SK-N-SH (cell line): ENCODE measurements at regions not wholly inside any gene's neighbourhood (a gene's known extent, or its start where the extent isn't known, plus 50 kb on each side); places are given as distances from the start of the nearest gene placed in this dataset.

ENCODE experiments used
- POLR2AphosphoS5 ChIP-seq: IDR thresholded peaks from 2 replicates; pipeline ENCODE4 v1.6.1; 2012; ENCODE audit warnings: low read depth, low read length
- TF ChIP-seq, protein P1 (sequence below): fragments of 200-600 bp; sonication (generic); IDR thresholded peaks from 2 replicates; pipeline ENCODE4 v1.6.1; 2017; ENCODE audit warnings: antibody characterized with exemption, mild to moderate bottlenecking, moderate library complexity

DNA sequence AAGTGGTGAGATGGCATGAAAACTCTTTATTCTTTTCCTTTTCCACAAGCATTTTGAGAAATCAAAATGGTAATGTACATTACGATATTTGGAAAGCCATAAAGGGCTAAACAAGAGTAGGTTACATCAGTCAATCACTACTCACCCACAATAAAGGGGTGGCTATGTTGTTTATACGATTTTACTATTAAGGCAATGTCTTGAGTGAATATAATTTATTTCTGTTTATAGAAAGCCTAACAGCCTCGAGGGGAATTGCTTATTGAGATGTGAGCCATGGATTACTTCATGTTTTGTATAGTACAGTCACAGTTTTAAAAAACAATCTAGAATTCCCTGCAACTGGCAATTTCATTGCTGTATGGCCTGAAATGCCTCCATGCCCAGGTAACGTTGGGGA, 237.5 kb upstream of the RBBP8 start:
- TF ChIP-seq, protein P1, sequence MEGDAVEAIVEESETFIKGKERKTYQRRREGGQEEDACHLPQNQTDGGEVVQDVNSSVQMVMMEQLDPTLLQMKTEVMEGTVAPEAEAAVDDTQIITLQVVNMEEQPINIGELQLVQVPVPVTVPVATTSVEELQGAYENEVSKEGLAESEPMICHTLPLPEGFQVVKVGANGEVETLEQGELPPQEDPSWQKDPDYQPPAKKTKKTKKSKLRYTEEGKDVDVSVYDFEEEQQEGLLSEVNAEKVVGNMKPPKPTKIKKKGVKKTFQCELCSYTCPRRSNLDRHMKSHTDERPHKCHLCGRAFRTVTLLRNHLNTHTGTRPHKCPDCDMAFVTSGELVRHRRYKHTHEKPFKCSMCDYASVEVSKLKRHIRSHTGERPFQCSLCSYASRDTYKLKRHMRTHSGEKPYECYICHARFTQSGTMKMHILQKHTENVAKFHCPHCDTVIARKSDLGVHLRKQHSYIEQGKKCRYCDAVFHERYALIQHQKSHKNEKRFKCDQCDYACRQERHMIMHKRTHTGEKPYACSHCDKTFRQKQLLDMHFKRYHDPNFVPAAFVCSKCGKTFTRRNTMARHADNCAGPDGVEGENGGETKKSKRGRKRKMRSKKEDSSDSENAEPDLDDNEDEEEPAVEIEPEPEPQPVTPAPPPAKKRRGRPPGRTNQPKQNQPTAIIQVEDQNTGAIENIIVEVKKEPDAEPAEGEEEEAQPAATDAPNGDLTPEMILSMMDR: no peak
- TF ChIP-seq POLR2AphosphoS5: no peak
